Right lobe of liver (tissue), 6 donors: ENCODE measurements at regions not wholly inside any gene's neighbourhood (a gene's known extent, or its start where the extent isn't known, plus 50 kb on each side); places are given as distances from the start of the nearest gene placed in this dataset.

Source experiments
- ATAC-seq, 4 donors: fragments of 200-7000 bp; cut with Tn5 transposase; one replicate each; pipeline ENCODE4 v1.9.1; 2020; ENCODE audit warnings: mild to moderate bottlenecking in 4 of 4, moderate library complexity in 4 of 4
- DNase-seq, 3 donors: peaks; one replicate each; pipeline ENCODE4 v3.0.0-alpha.2; 2020
- H3K27ac ChIP-seq, 3 donors: fragments of 200-600 bp; one replicate each; pipeline ENCODE4 v1.8.0; 2022
- H3K27me3 ChIP-seq, 2 donors: fragments of 200-600 bp; one replicate each; pipeline ENCODE4 v1.8.0; 2022
- H3K36me3 ChIP-seq, 4 donors: fragments of 200-600 bp; sonication (generic) in 1 of 4; one replicate each; pipeline versions ENCODE4 v1.5.1 to v1.8.0; 2017 to 2022; ENCODE audit warnings: control low read depth in 1 of 4
- H3K4me1 ChIP-seq, 4 donors: fragments of 200-600 bp; sonication (generic) in 1 of 4; one replicate each; pipeline versions ENCODE4 v1.5.1 to v1.8.0; 2017 to 2022; ENCODE audit warnings: control low read depth in 1 of 4
- H3K4me3 ChIP-seq, 3 donors: fragments of 200-600 bp; one replicate each; pipeline ENCODE4 v1.8.0; 2022
- H3K9me3 ChIP-seq, 4 donors: fragments of 200-600 bp; sonication (generic) in 1 of 4; one replicate each; pipeline versions ENCODE4 v1.5.1 to v1.8.0; 2017 to 2022; ENCODE audit warnings: control low read depth in 1 of 4
- CTCF ChIP-seq, 4 donors: fragments of 200-600 bp in 3 of 4; fragments of 450-650 bp in 1 of 4; IDR thresholded peaks; one replicate each; pipeline versions ENCODE4 v1.5.1 to v1.8.0; 2016 to 2022; ENCODE audit warnings: antibody characterized with exemption in 4 of 4, mild to moderate bottlenecking in 2 of 4
- POLR2A ChIP-seq: fragments of 450-650 bp; IDR thresholded peaks from one replicate; pipeline ENCODE4 v1.6.1; 2017; ENCODE audit warnings: antibody characterized with exemption, mild to moderate bottlenecking
- WGBS: methylation state at CpG from one replicate; pipeline ENCODE4 v1.1.6; 2018; ENCODE audit warnings: low coverage, low lambda C conversion rate; ENCODE audit not compliant: insufficient coverage; ENCODE audit errors: missing lambda C conversion rate; 5-methylcytosine and 5-hydroxymethylcytosine counted together
- intact Hi-C, 2 donors: fragments of 100-400 bp; cut with DNase I; formaldehyde crosslinking; loops; one replicate each; pipeline versions ENCODE4 v1.11.2 to v1.14.1; 2022
- donor health status: DM: no; HTN: yes; CAD: no.
- donor health status: DM: no; HTN: no; CAD: no.
- donor health status: DM: no; HTN: no; CAD: no.
- donor health status: DM: no; HTN: yes; CAD: no.
- donor health status: DM: no; HTN: yes; CAD: no.

GRCh38 chr7:12941512-12941911, 254.1 kb downstream of the ARL4A start:
- TF ChIP-seq POLR2A (no peak), CTCF (IDR thresholded peaks at IDR 0.05) (no peak)
- Histone ChIP-seq H3K4me3 (peak overlapping the region in 1 of 3 donors; percentile 7), H3K36me3 (no peaks in the 10 kb centered on the region), H3K27ac (peak overlapping the region in 2 of 3 donors; percentile 38 to 56), H3K9me3 (no peaks in the 10 kb centered on the region), H3K27me3 (no peaks in the 10 kb centered on the region), H3K4me1 (peaks cover 0 to 27% (median 11%) of the 10 kb centered on the region in 4 donors)
- no peak for DNase-seq
- intact Hi-C loops, result no loop called here
- WGBS, result 39% methylated on average over 8 of the region's 8 CpGs
- peak; percentile 81 to 85 (median 84) for ATAC-seq

GRCh38 chr7:12942609-12943008, 255.2 kb downstream of the ARL4A start:
- DNase-seq (no peak), ATAC-seq (peak; percentile 91 to 95 (median 92))
- Histone ChIP-seq H3K27me3 (no peaks in the 10 kb centered on the region), H3K4me1 (peaks cover 0 to 27% (median 11%) of the 10 kb centered on the region in 4 donors), H3K36me3 (no peaks in the 10 kb centered on the region), H3K4me3 (no peak overlapping the region), H3K9me3 (no peaks in the 10 kb centered on the region), H3K27ac (peak overlapping the region in 2 of 3 donors; percentile 20 to 56)
- intact Hi-C loops, result no loop called here
- WGBS, result 17% methylated on average over 2 of the region's 2 CpGs
- TF ChIP-seq POLR2A (no peak), CTCF (IDR thresholded peaks at IDR 0.05) (no peak)

- DNase-seq, result no peak
- Histone ChIP-seq H3K9me3 (no peaks in the 10 kb centered on the region), H3K27ac (no peak overlapping the region), H3K27me3 (no peaks in the 10 kb centered on the region), H3K4me1 (peaks cover 0 to 27% (median 11%) of the 10 kb centered on the region in 4 donors), H3K4me3 (no peak overlapping the region), H3K36me3 (no peaks in the 10 kb centered on the region)
- 76% methylated on average over 2 of the region's 2 CpGs for WGBS
- intact Hi-C loops, result no loop called here
- TF ChIP-seq CTCF (IDR thresholded peaks at IDR 0.05), result no peak
- no peak for TF ChIP-seq POLR2A
- no peak for ATAC-seq
Measured at GRCh38 chr7:12943781-12944180, 256.3 kb downstream of the ARL4A start.

- TF ChIP-seq POLR2A (no peak), CTCF (IDR thresholded peaks at IDR 0.05) (no peak)
- no peak overlapping the region for H3K27ac ChIP-seq
- no peaks in the 10 kb centered on the region for H3K27me3 ChIP-seq
- WGBS, result 60% methylated on average over 2 of the region's 2 CpGs
- H3K36me3 ChIP-seq, result no peaks in the 10 kb centered on the region
- peaks cover 0 to 24% (median 11%) of the 10 kb centered on the region in 4 donors for H3K4me1 ChIP-seq
- H3K4me3 ChIP-seq, result no peak overlapping the region
- no peak for DNase-seq
- intact Hi-C loops, result no loop called here
- ATAC-seq, result no peak
- no peaks in the 10 kb centered on the region for H3K9me3 ChIP-seq
Measured at GRCh38 chr7:12945901-12946300, 258.5 kb downstream of the ARL4A start.

- H3K4me3 ChIP-seq, result no peak overlapping the region
- intact Hi-C loops, result no loop called here
- no peaks in the 10 kb centered on the region for H3K27me3 ChIP-seq
- H3K27ac ChIP-seq, result no peak overlapping the region
- TF ChIP-seq POLR2A (no peak), CTCF (IDR thresholded peaks at IDR 0.05) (no peak)
- ATAC-seq, result no peak
- peaks cover 0 to 11% (median 4%) of the 10 kb centered on the region in 4 donors for H3K4me1 ChIP-seq
- no peak for DNase-seq
- H3K36me3 ChIP-seq, result no peaks in the 10 kb centered on the region
- H3K9me3 ChIP-seq, result no peaks in the 10 kb centered on the region
- 80% methylated on average over 5 of the region's 5 CpGs for WGBS
Measured at GRCh38 chr7:12947465-12947864, 260.0 kb downstream of the ARL4A start.
